IMR-90 (cell line): ENCODE measurements at regions not wholly inside any gene's neighbourhood (a gene's known extent, or its start where the extent isn't known, plus 50 kb on each side); places are given as distances from the start of the nearest gene placed in this dataset.

Experiments
- ATAC-seq: fragments of 200-7000 bp; cut with Tn5 transposase; 2 replicates; pipeline ENCODE4 v1.9.1; 2020; ENCODE audit warnings: low read depth, mild to moderate bottlenecking, moderate library complexity
- BruUV-seq: library from RNA; stranded (reverse); fragments of 400-500 nt; replicated peaks from 2 replicates; lab custom pipeline; 2021; lab: Mats Ljungman, UMichigan
- CTCF ChIA-PET: fragments of 300-600 bp; formaldehyde crosslinking; extraction: SDS; loops from one replicate; lab custom pipeline; 2021; ENCODE audit warnings: antibody characterized with exemption; lab: Yijun Ruan, JAX
- POLR2A ChIA-PET: fragments of 300-600 bp; sonication (Branson Sonifier 250); formaldehyde crosslinking; loops from one replicate; lab custom pipeline; 2022; ENCODE audit warnings: antibody characterized with exemption; ENCODE audit not compliant: unreplicated experiment; lab: Charles Lee
- DNase-seq: peaks from one replicate; pipeline ENCODE4 v3.0.0; 2013
- H2AFZ ChIP-seq: replicated peaks from 2 replicates; pipeline ENCODE3; 2013; ENCODE audit warnings: low read length, mild to moderate bottlenecking; ENCODE audit not compliant: poor library complexity
- H2AK5ac ChIP-seq: 2 replicates; pipeline ENCODE4 v1.6.1; 2013; ENCODE audit warnings: low read depth, low read length, inconsistent platforms
- H2AK9ac ChIP-seq: replicated peaks from 2 replicates; pipeline ENCODE3; 2013; ENCODE audit warnings: mild to moderate bottlenecking, low read depth, low read length, moderate library complexity; ENCODE audit not compliant: poor library complexity
- H2BK120ac ChIP-seq: 2 replicates; pipeline ENCODE4 v1.6.1; 2013; ENCODE audit warnings: low read depth, low read length, inconsistent platforms
- H2BK15ac ChIP-seq: 3 replicates; pipeline ENCODE4 v1.6.1; 2013; ENCODE audit warnings: low read depth, low read length, inconsistent platforms
- H2BK20ac ChIP-seq: 2 replicates; pipeline ENCODE4 v1.6.1; 2013; ENCODE audit warnings: low read depth, mild to moderate bottlenecking, inconsistent platforms, low read length, moderate library complexity
- H2BK5ac ChIP-seq: 2 replicates; pipeline ENCODE4 v1.6.1; 2013; ENCODE audit warnings: mild to moderate bottlenecking, low read depth, low read length, inconsistent platforms; ENCODE audit not compliant: poor library complexity, severe bottlenecking
- H3K14ac ChIP-seq: replicated peaks from 2 replicates; pipeline ENCODE4 v1.6.1; 2013; ENCODE audit warnings: low read depth, low read length, inconsistent platforms
- H3K18ac ChIP-seq: 2 replicates; pipeline ENCODE4 v1.6.1; 2013; ENCODE audit warnings: low read depth, low read length, control low read depth
- H3K23ac ChIP-seq: 2 replicates; pipeline ENCODE4 v1.6.1; 2013; ENCODE audit warnings: low read depth, low read length, inconsistent platforms
- H3K27ac ChIP-seq: 2 replicates; pipeline ENCODE4 v1.5.1; 2013; ENCODE audit warnings: mild to moderate bottlenecking, control low read depth, low read length; ENCODE audit not compliant: insufficient read depth
- H3K27me3 ChIP-seq: 2 replicates; pipeline ENCODE4 v1.6.1; 2013; ENCODE audit warnings: low read length; ENCODE audit not compliant: control insufficient read depth, insufficient read depth
- H3K36me3 ChIP-seq: 2 replicates; pipeline ENCODE4 v1.6.1; 2013; ENCODE audit warnings: low read length, mixed read lengths; ENCODE audit not compliant: control insufficient read depth, insufficient read depth
- H3K4ac ChIP-seq: 2 replicates; pipeline ENCODE4 v1.6.1; 2013; ENCODE audit warnings: low read depth, low read length, inconsistent platforms
- H3K4me1 ChIP-seq: 2 replicates; pipeline ENCODE4 v1.6.1; 2013; ENCODE audit warnings: low read length, mixed read lengths; ENCODE audit not compliant: control insufficient read depth, insufficient read depth
- H3K4me2 ChIP-seq: 2 replicates; pipeline ENCODE4 v1.6.1; 2013; ENCODE audit warnings: low read depth, mild to moderate bottlenecking, control low read depth, low read length, moderate library complexity
- H3K4me3 ChIP-seq: 2 replicates; pipeline ENCODE4 v1.5.1; 2013; ENCODE audit warnings: low read depth, mild to moderate bottlenecking, control low read depth, low read length, moderate library complexity; ENCODE audit not compliant: insufficient read depth
- H3K56ac ChIP-seq: 2 replicates; pipeline ENCODE4 v1.6.1; 2013; ENCODE audit warnings: low read length, inconsistent platforms; ENCODE audit not compliant: insufficient read depth; ENCODE audit errors: extremely low read depth
- H3K79me1 ChIP-seq, 2 experiments: 2 replicates each; pipeline ENCODE4 v1.6.1; 2013; ENCODE audit warnings: low read length in 2 of 2, inconsistent platforms in 1 of 2, low read depth in 1 of 2
- H3K9ac ChIP-seq: 2 replicates; pipeline ENCODE4 v1.6.1; 2013; ENCODE audit warnings: low read depth, low read length, control low read depth
- H3K9me1 ChIP-seq: 2 replicates; pipeline ENCODE4 v1.6.1; 2013; ENCODE audit warnings: low read length, inconsistent platforms; ENCODE audit not compliant: insufficient read depth
- H3K9me3 ChIP-seq: 2 replicates; pipeline ENCODE4 v1.6.1; 2013; ENCODE audit warnings: low read length; ENCODE audit not compliant: control insufficient read depth, insufficient read depth
- H4K20me1 ChIP-seq: 2 replicates; pipeline ENCODE4 v1.6.1; 2013; ENCODE audit warnings: low read length, inconsistent platforms; ENCODE audit not compliant: insufficient read depth
- H4K5ac ChIP-seq: 2 replicates; pipeline ENCODE4 v1.6.1; 2013; ENCODE audit warnings: mild to moderate bottlenecking, low read depth, low read length, control low read depth
- H4K8ac ChIP-seq, 2 experiments: 2 replicates each; pipeline ENCODE4 v1.6.1; 2013; ENCODE audit warnings: low read depth in 2 of 2, low read length in 2 of 2, control low read depth in 1 of 2, inconsistent platforms in 1 of 2
- H4K91ac ChIP-seq: 2 replicates; pipeline ENCODE4 v1.6.1; 2013; ENCODE audit warnings: low read depth, low read length, inconsistent platforms; ENCODE audit not compliant: insufficient read depth
- CEBPB ChIP-seq: IDR thresholded peaks from 2 replicates; pipeline ENCODE4 v1.6.1; 2012; ENCODE audit warnings: low read depth, low read length, improper control_type of control experiment
- CHD1 ChIP-seq: IDR thresholded peaks from 2 replicates; pipeline ENCODE4 v1.6.1; 2012; ENCODE audit warnings: low read depth, low read length, improper control_type of control experiment
- FOS ChIP-seq: fragments of 150-350 bp; IDR thresholded peaks from 2 replicates; pipeline ENCODE4 v1.6.1; 2016; ENCODE audit warnings: low read depth, low read length
- MAZ ChIP-seq: IDR thresholded peaks from 2 replicates; pipeline ENCODE4 v1.6.1; 2012; ENCODE audit warnings: low read depth, mild to moderate bottlenecking, low read length, improper control_type of control experiment, moderate library complexity, borderline replicate concordance
- MXI1 ChIP-seq: IDR thresholded peaks from 2 replicates; pipeline ENCODE4 v1.6.1; 2012; ENCODE audit warnings: low read depth, mild to moderate bottlenecking, low read length, moderate library complexity, borderline replicate concordance
- NFE2L2 ChIP-seq: fragments of 150-350 bp; IDR thresholded peaks from 2 replicates; pipeline ENCODE4 v1.6.1; 2016; ENCODE audit warnings: low read depth, mild to moderate bottlenecking, low read length
- POLR2A ChIP-seq: IDR thresholded peaks from 2 replicates; pipeline ENCODE4 v1.6.1; 2012; ENCODE audit warnings: mild to moderate bottlenecking, low read depth, low read length
- RAD21 ChIP-seq: IDR thresholded peaks from 2 replicates; pipeline ENCODE4 v1.6.1; 2012; ENCODE audit warnings: low read length, improper control_type of control experiment
- RCOR1 ChIP-seq: IDR thresholded peaks from 2 replicates; pipeline ENCODE4 v1.6.1; 2012; ENCODE audit warnings: mild to moderate bottlenecking, low read length, improper control_type of control experiment; ENCODE audit not compliant: insufficient replicate concordance
- RFX5 ChIP-seq: IDR thresholded peaks from 2 replicates; pipeline ENCODE4 v1.8.0; 2012; ENCODE audit warnings: low read depth, mild to moderate bottlenecking, low read length, moderate library complexity
- WGBS, 2 experiments: methylation state at CpG; one replicate each; pipeline versions ENCODE4 v1.1.5 to v1.1.7; 2013; ENCODE audit warnings: missing lambda C conversion rate in 2 of 2; ENCODE audit not compliant: insufficient read length in 1 of 2; ENCODE audit errors: extremely low coverage in 2 of 2; 5-methylcytosine and 5-hydroxymethylcytosine counted together
- dilution Hi-C: fragments of 300-500 bp; cut with HindIII; formaldehyde crosslinking; loops from one replicate; pipeline ENCODE4 v1.14.3; 2018; ENCODE audit warnings: low sequenced_read_pairs; ENCODE audit not compliant: unreplicated experiment
- in situ Hi-C: fragments of 300-500 bp; cut with MboI; formaldehyde crosslinking; loops from 3 replicates; pipeline ENCODE4 v1.14.3; 2019; ENCODE audit warnings: low sequenced_read_pairs, inconsistent platforms, mixed read lengths
- intact Hi-C: fragments of 100-400 bp; cut with micrococcal nuclease; formaldehyde crosslinking; loops from 2 replicates; pipeline ENCODE4 v1.10.0; 2022

DNA sequence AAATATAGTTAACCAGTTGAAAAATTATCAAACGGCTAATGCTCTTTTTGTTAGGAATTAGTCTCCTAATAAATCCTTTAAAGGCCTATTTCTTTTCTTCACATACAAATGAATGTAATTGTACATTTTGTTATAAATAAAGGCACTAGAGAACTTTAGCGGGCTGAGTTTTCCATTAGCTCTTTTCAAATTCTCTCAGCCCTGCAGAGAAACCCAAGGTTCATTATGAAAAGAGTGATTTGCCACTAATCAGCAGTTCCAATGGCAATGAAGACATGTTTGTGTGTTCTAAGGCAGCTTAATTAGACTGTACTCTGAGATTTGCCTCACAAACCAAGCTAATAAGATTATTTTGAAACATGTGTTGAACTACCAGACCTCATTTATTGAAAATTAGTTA, 64.6 kb upstream of the P2RY1 start:
- Histone ChIP-seq H3K36me3 (no peaks in the 10 kb centered on the region), H4K20me1 (no peaks in the 10 kb centered on the region), H4K5ac (no peak overlapping the region), H3K9me3 (no peaks in the 10 kb centered on the region), H3K79me1 (no peaks in the 10 kb centered on the region), H2AK9ac (no peak overlapping the region), H3K4me3 (no peak overlapping the region), H3K18ac (no peak overlapping the region), H4K91ac (no peak overlapping the region), H3K23ac (no peak overlapping the region), H3K4ac (no peak overlapping the region), H4K8ac (no peak overlapping the region), H2BK15ac (no peak overlapping the region), H2BK120ac (no peak overlapping the region), H2AFZ (no peak overlapping the region), H3K27ac (no peak overlapping the region), H3K4me1 (no peaks in the 10 kb centered on the region), H2BK20ac (no peak overlapping the region), H3K14ac (no peak overlapping the region), H3K9ac (no peak overlapping the region), H3K56ac (no peak overlapping the region), H3K4me2 (no peak overlapping the region), H2AK5ac (no peak overlapping the region), H2BK5ac (no peak overlapping the region), H3K27me3 (no peaks in the 10 kb centered on the region), H3K9me1 (no peaks in the 10 kb centered on the region)
- POLR2A ChIA-PET = no interaction called here
- in situ Hi-C loops (no loop called here), dilution Hi-C loops (no loop called here), intact Hi-C loops (no loop called here)
- DNase-seq (no peak), ATAC-seq (no peak)
- CTCF ChIA-PET = no interaction called here
- no CpG with 5 or more reads among the region's 2 CpGs for WGBS, 2 experiments
- no peak for TF ChIP-seq CHD1
- no peak for TF ChIP-seq MAZ
- TF ChIP-seq MXI1 = no peak
- TF ChIP-seq FOS = no peak
- no peak for TF ChIP-seq RFX5
- no peak for TF ChIP-seq POLR2A
- no peak for TF ChIP-seq NFE2L2
- TF ChIP-seq RAD21 = no peak
- no peak for TF ChIP-seq CEBPB
- no peak for TF ChIP-seq RCOR1
- no TSS peak for BruUV-seq
